ENCODE measurements at regions not wholly inside any gene's neighbourhood (a gene's known extent, or its start where the extent isn't known, plus 50 kb on each side); places are given as distances from the start of the nearest gene placed in this dataset.

- TF ChIP-seq CTCF (IDR thresholded peaks at IDR 0.05) (no peak), FOXJ3 (CRISPR knock-in tag; IDR thresholded peaks at IDR 0.05; ENCODE audit: borderline replicate concordance) (no peak), ZNF425 (CRISPR knock-in tag; conservative IDR thresholded peaks at IDR 0.05) (no peak), ETV6 (CRISPR knock-in tag; IDR thresholded peaks at IDR 0.05) (no peak), ATF3 (CRISPR knock-in tag; conservative IDR thresholded peaks at IDR 0.05) (no peak), NR3C1 (CRISPR knock-in tag; conservative IDR thresholded peaks at IDR 0.05; ENCODE audit: low read depth) (no peak), ZNF232 (CRISPR knock-in tag; IDR thresholded peaks at IDR 0.05) (no peak), NR1H2 (CRISPR knock-in tag; IDR thresholded peaks at IDR 0.05) (no peak), ZNF121 (CRISPR knock-in tag; IDR thresholded peaks at IDR 0.05) (no peak), ELF4 (CRISPR knock-in tag; IDR thresholded peaks at IDR 0.05; ENCODE audit: low read depth) (no peak)
These were observed 293.7 kb downstream of the BTBD3 start for GRCh38 chr20:12211361-12211760.

All from WTC11 (cell line).